ENCODE measurements at regions not wholly inside any gene's neighbourhood (a gene's known extent, or its start where the extent isn't known, plus 50 kb on each side); places are given as distances from the start of the nearest gene placed in this dataset.

DNA sequence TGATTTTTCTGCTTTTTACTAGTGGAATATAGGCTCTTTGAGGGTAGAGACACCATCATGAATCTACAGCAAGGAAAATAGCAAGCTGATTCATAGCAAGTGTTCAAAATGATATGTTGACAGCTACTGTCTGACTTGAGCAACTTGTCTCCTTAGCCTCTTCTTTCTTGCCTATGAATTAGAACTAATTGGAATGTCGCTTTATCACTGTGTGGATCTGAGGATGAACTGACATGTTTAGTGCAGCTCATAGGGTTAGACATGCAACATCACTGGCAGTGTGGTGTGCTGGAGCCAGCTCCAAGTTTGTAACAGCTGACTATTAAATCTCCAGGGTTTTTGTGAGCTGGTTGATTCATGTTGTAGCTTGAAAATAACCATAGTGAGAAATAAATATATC, 1068.4 kb downstream of the PCDH18 start:
- no peak for DNase-seq (ENCODE audit: low read depth, low spot score)
- CTCF ChIA-PET = no interaction called here
- POLR2A ChIA-PET = no interaction called here
- no peak overlapping the region for H3K4me3 ChIP-seq (ENCODE audit: low read depth, low read length)
- TF ChIP-seq, protein P1, sequence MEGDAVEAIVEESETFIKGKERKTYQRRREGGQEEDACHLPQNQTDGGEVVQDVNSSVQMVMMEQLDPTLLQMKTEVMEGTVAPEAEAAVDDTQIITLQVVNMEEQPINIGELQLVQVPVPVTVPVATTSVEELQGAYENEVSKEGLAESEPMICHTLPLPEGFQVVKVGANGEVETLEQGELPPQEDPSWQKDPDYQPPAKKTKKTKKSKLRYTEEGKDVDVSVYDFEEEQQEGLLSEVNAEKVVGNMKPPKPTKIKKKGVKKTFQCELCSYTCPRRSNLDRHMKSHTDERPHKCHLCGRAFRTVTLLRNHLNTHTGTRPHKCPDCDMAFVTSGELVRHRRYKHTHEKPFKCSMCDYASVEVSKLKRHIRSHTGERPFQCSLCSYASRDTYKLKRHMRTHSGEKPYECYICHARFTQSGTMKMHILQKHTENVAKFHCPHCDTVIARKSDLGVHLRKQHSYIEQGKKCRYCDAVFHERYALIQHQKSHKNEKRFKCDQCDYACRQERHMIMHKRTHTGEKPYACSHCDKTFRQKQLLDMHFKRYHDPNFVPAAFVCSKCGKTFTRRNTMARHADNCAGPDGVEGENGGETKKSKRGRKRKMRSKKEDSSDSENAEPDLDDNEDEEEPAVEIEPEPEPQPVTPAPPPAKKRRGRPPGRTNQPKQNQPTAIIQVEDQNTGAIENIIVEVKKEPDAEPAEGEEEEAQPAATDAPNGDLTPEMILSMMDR (IDR thresholded peaks at IDR 0.05; ENCODE audit: insufficient read depth, low read length, missing control alignments) = no peak

DNA sequence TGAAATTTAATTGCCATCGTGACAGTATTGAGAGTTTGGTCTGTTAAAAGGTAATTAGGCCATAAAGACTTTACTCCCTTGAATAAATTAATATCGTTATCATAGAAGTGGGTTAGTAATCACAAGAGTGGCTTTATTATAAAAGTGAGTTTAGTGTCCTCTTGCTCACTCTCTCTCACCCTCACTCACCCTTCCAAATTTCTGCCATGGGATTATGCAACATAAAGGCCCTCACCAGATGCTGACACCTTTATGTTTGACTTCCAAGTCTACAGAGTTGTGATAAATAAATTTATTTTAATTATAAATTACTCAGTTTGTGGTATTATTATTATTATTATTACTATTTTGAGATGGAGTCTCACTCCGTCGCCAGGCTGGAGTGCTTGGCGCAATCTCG, 1070.8 kb downstream of the PCDH18 start:
- CTCF ChIA-PET = no interaction called here
- DNase-seq (ENCODE audit: low read depth, low spot score) = no peak
- TF ChIP-seq, protein P1 (IDR thresholded peaks at IDR 0.05; ENCODE audit: insufficient read depth, low read length, missing control alignments) = no peak
- H3K4me3 ChIP-seq (ENCODE audit: low read depth, low read length) = no peak overlapping the region
- POLR2A ChIA-PET = no interaction called here

DNA sequence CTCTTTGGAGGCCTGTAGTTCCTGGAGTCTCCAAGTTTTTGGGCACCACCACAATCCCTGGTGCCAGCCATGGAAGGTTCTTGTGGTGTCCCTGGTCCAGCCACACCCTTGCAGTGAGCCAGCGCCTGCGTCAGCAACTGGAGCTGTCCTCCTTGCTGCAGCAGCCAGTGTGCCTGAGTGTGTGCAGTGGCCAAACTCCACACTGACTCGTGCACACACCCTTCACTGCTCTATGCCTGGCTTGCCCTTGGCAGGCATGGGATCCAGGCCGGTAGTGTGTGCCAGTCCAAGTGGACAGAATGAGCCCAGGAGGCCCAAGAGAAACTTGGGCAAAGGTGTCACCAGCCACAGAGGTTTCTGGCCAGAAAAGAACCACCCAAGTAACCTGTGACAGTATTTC, 1074.0 kb downstream of the PCDH18 start:
- POLR2A ChIA-PET = no interaction called here
- CTCF ChIA-PET = no interaction called here
- TF ChIP-seq, protein P1 (IDR thresholded peaks at IDR 0.05; ENCODE audit: insufficient read depth, low read length, missing control alignments) = no peak
- H3K4me3 ChIP-seq (ENCODE audit: low read depth, low read length) = no peak overlapping the region
- no peak for DNase-seq (ENCODE audit: low read depth, low spot score)

DNA sequence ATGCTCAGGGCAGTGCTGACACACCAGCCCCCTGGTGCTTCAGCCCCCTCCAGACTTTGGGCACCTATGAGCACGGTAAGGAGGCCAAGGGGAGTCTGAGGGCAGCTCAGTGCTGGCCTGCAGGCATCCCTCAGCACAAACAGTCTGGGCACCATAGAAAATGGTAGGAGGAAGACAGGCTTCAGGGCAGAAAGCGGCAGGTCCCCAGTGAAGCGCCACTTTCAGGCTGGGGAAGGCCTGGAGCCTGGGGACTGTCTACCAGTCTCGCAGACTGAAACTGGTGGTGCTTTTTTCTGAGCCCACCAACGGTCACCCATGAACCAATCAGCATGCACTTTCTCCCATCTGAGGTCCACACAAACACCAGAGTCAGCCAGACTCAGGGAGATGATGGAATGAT, 1074.7 kb downstream of the PCDH18 start:
- ChIA-PET CTCF (no interaction called here), POLR2A (no interaction called here)
- no peak overlapping the region for H3K4me3 ChIP-seq (ENCODE audit: low read depth, low read length)
- DNase-seq (ENCODE audit: low read depth, low spot score) = no peak
- TF ChIP-seq, protein P1 (IDR thresholded peaks at IDR 0.05; ENCODE audit: insufficient read depth, low read length, missing control alignments) = no peak

DNA sequence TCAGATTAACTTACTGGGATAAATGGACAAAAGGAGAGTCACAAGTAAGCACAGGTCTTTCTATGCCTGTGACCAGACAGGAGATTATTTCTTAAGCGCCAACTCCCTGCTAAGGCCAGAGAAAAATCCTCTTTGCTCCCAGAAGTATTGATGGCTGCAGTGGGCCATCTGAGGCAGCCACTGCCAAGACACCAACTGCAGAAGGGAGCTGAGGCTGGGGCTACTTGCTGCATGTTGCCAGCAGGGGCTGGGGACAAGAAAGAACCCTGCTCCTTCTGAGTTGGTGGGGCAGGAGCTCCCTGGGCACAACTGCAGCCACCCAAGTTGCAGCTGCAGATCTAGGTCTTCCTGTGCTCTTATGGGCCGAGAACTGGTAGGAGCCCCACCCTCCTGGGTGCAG, 1075.3 kb downstream of the PCDH18 start:
- TF ChIP-seq, protein P1 (IDR thresholded peaks at IDR 0.05; ENCODE audit: insufficient read depth, low read length, missing control alignments) = no peak
- no peak overlapping the region for H3K4me3 ChIP-seq (ENCODE audit: low read depth, low read length)
- ChIA-PET CTCF (no interaction called here), POLR2A (no interaction called here)
- DNase-seq (ENCODE audit: low read depth, low spot score) = no peak

DNA sequence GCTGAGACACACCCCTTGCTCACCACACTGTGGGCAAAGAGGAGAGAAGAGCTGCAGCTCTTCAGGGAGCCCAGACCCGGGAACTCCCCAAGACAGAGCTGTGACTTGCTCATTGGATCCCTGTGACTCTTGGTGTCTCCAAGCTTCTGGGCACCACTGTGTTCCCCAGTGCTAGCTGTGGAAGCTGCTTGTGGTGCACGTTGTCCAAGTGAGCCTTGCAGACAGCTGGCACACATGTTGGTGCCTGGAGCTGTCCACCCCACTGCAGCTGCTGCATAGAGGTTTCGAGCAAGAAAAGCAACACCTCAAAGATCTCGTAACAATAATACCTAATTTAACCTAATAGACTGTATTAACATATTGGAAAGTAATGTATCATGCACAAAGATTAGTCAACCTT, 1089.3 kb downstream of the PCDH18 start:
- ChIA-PET POLR2A (no interaction called here), CTCF (no interaction called here)
- TF ChIP-seq, protein P1 (IDR thresholded peaks at IDR 0.05; ENCODE audit: insufficient read depth, low read length, missing control alignments) = no peak
- no peak for DNase-seq (ENCODE audit: low read depth, low spot score)
- H3K4me3 ChIP-seq (ENCODE audit: low read depth, low read length) = no peak overlapping the region
